ENCODE measurements at regions not wholly inside any gene's neighbourhood (a gene's known extent, or its start where the extent isn't known, plus 50 kb on each side); places are given as distances from the start of the nearest gene placed in this dataset.

- Histone ChIP-seq H3K79me2 (ENCODE audit: control insufficient read depth, insufficient read depth, low read length) (no peaks in the 10 kb centered on the region), H3K27ac (ENCODE audit: control insufficient read depth, insufficient read depth) (no peak overlapping the region), H3K4me2 (ENCODE audit: control insufficient read depth, insufficient read depth) (no peak overlapping the region), H3K27me3 (replicated peaks in 1 of 2; ENCODE audit: control insufficient read depth in 2 of 2, insufficient read depth in 2 of 2, low read length in 1 of 2) (no peaks in the 10 kb centered on the region), H3K4me3 (no peak overlapping the region), H3K9ac (ENCODE audit: control insufficient read depth, insufficient read depth, low read length) (no peak overlapping the region), H3K9me3 (replicated peaks; ENCODE audit: control insufficient read depth, insufficient read depth, low read length) (no peaks in the 10 kb centered on the region; the same call in 2 of the 3 replicates), H3K4me1 (ENCODE audit: control insufficient read depth, insufficient read depth, low read length) (no peaks in the 10 kb centered on the region), H3K36me3 (ENCODE audit: control insufficient read depth in 2 of 2, insufficient read depth in 2 of 2, low read length in 1 of 2) (no peaks in the 10 kb centered on the region), H2AFZ (ENCODE audit: control insufficient read depth, low read depth, low read length) (no peak overlapping the region), H4K20me1 (ENCODE audit: control insufficient read depth, insufficient read depth) (no peaks in the 10 kb centered on the region)
- no peak for ATAC-seq
- ChIA-PET POLR2A (no interaction called here), CTCF (no interaction called here), SMC1A (ENCODE audit: uncharacterized antibody, unreplicated experiment) (no interaction called here), RAD21 (ENCODE audit: unreplicated experiment) (no interaction called here)
- intact Hi-C loops (cut with micrococcal nuclease; ENCODE audit: unreplicated experiment) (no loop called here), in situ Hi-C loops (cut with MboI) (no loop called here)
- 10% methylated on average over 3 of the region's 3 CpGs for WGBS (ENCODE audit: insufficient coverage, insufficient replicate concordance, low lambda C conversion rate, missing lambda C conversion rate)
- no TSS peak for BruUV-seq (replicated peaks)
- no peak for TF ChIP-seq BHLHE40 (IDR thresholded peaks at IDR 0.05; ENCODE audit: borderline replicate concordance in 1 of 2, low read depth in 2 of 2, low read length in 1 of 2)
- no peak for TF ChIP-seq CBX3 (IDR thresholded peaks at IDR 0.05; ENCODE audit: borderline replicate concordance, low read depth)
- TF ChIP-seq SKIL (IDR thresholded peaks at IDR 0.05; ENCODE audit: low read depth, poor library complexity, severe bottlenecking), result no peak
- no peak for TF ChIP-seq WRNIP1 (IDR thresholded peaks at IDR 0.05; ENCODE audit: borderline replicate concordance, low read depth, low read length)
- no peak for TF ChIP-seq SIN3A (IDR thresholded peaks at IDR 0.05; ENCODE audit: low read depth, low read length)
- TF ChIP-seq ZNF217 (IDR thresholded peaks at IDR 0.05), result no peak
- no peak for TF ChIP-seq BRCA1 (IDR thresholded peaks at IDR 0.05; ENCODE audit: low read depth, low read length)
- TF ChIP-seq EGR1 (IDR thresholded peaks at IDR 0.05; ENCODE audit: borderline replicate concordance in 1 of 2, low read depth in 2 of 2, low read length in 2 of 2), result no peak
- TF ChIP-seq YY1 (IDR thresholded peaks at IDR 0.05; ENCODE audit: low read depth, low read length), result no peak
- TF ChIP-seq BCLAF1 (IDR thresholded peaks at IDR 0.05), result no peak
- FAIRE-seq, result no peak
- no peak for DNase-seq (ENCODE audit: low read depth, low spot score)
Observed at GRCh38 chr13:82291852-82292251, 1590.4 kb downstream of the SLITRK1 start.

All from GM12878 (cell line).